ENCODE measurements at regions not wholly inside any gene's neighbourhood (a gene's known extent, or its start where the extent isn't known, plus 50 kb on each side); places are given as distances from the start of the nearest gene placed in this dataset.

DNA sequence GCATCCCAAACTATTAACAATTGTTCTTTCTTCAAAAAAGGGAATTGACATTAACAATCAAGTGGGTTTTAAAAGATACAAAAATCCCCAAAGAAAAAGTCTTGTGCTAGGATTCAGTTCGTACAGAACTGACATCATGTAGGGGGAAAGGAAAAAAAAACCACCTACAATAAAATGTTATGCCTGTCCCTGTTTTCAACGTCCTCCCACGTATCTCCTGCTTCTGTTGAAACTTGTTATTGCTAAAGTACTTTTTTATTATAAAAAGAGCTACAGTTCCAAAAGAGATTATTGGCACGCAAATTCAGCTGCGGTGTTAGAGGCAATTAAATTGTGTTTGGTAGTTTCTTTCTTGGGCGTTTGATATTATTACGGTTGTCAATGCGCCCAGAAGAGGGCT lies 102.8 kb upstream of the PHACTR1 start:
- Histone ChIP-seq H3K36me3 (no peaks in the 10 kb centered on the region), H3K4me1 (no peaks in the 10 kb centered on the region), H3K27me3 (peaks cover 0 to 5% of the 10 kb centered on the region in 2 donors), H3K4me3 (no peak overlapping the region), H3K9me3 (no peaks in the 10 kb centered on the region), H3K27ac (no peak overlapping the region)
- TF ChIP-seq POLR2A (IDR thresholded peaks at IDR 0.05) (no peak), POLR2AphosphoS5 (IDR thresholded peaks at IDR 0.05) (no peak), CTCF (IDR thresholded peaks at IDR 0.05) (no peak)
- DNase-seq (ENCODE audit: low spot score in 2 of 2): no peak
- intact Hi-C loops (cut with DNase I; ENCODE audit: low total_unique reads): no loop called here

DNA sequence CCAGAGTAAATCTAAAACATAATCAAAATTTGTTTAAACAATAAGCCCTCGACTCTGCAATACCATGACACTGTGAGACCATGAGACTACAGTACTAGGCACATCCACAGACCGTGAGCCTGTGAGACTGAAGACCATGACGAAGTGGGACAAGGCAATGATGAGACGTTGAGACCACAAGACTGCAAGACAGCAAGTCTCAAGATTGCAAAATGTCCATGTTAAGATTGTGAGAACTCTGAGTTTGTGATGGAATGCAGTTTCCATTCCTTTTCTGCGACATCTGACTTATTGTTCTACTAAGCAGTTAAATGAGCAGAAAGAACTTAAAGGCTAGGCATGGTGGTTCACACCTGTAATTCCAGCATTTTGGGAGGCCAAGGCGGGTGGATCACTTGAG lies 102.1 kb upstream of the PHACTR1 start:
- TF ChIP-seq POLR2A (IDR thresholded peaks at IDR 0.05): no peak
- no peak for TF ChIP-seq POLR2AphosphoS5 (IDR thresholded peaks at IDR 0.05)
- no peak for TF ChIP-seq CTCF (IDR thresholded peaks at IDR 0.05)
- DNase-seq (ENCODE audit: low spot score in 2 of 2): no peak
- H3K4me3 ChIP-seq: no peak overlapping the region
- H3K27me3 ChIP-seq: peaks cover 0 to 5% of the 10 kb centered on the region in 2 donors
- H3K4me1 ChIP-seq: no peaks in the 10 kb centered on the region
- H3K27ac ChIP-seq: no peak overlapping the region
- H3K9me3 ChIP-seq: no peaks in the 10 kb centered on the region
- no peaks in the 10 kb centered on the region for H3K36me3 ChIP-seq
- intact Hi-C loops (cut with DNase I; ENCODE audit: low total_unique reads): no loop called here

GRCh38 chr6:12618296-12618695 lies 98.3 kb upstream of the PHACTR1 start:
- Histone ChIP-seq H3K27ac (no peak overlapping the region), H3K36me3 (no peaks in the 10 kb centered on the region), H3K4me1 (no peaks in the 10 kb centered on the region), H3K4me3 (no peak overlapping the region), H3K9me3 (no peaks in the 10 kb centered on the region), H3K27me3 (no peaks in the 10 kb centered on the region)
- no peak for DNase-seq (ENCODE audit: low spot score in 2 of 2)
- intact Hi-C loops (cut with DNase I; ENCODE audit: low total_unique reads): no loop called here
- TF ChIP-seq POLR2A (IDR thresholded peaks at IDR 0.05) (no peak), CTCF (IDR thresholded peaks at IDR 0.05) (no peak), POLR2AphosphoS5 (IDR thresholded peaks at IDR 0.05) (no peak)

DNA sequence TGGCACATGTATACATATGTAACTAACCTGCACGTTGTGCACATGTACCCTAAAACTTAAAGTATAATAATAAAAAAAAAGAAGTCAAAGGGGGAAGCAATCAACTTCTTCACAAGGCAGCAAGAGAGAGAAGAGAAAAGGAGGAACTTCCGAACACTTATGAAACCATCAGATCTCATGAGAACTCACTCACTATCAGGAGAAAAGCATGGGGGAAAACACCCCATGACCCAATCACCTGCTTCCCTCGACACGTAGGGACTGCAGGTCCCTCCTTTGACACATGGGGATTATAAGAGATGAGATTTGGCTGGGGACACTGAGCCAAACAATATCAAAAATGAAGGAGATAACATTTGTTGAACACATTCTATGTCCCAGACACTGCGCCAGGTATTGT lies 94.8 kb upstream of the PHACTR1 start:
- H3K4me1 ChIP-seq: no peaks in the 10 kb centered on the region
- no peak overlapping the region for H3K27ac ChIP-seq
- no peaks in the 10 kb centered on the region for H3K27me3 ChIP-seq
- H3K4me3 ChIP-seq: no peak overlapping the region
- no peaks in the 10 kb centered on the region for H3K9me3 ChIP-seq
- no peak for DNase-seq (ENCODE audit: low spot score in 2 of 2)
- TF ChIP-seq CTCF (IDR thresholded peaks at IDR 0.05): no peak
- no peak for TF ChIP-seq POLR2AphosphoS5 (IDR thresholded peaks at IDR 0.05)
- no peak for TF ChIP-seq POLR2A (IDR thresholded peaks at IDR 0.05)
- intact Hi-C loops (cut with DNase I; ENCODE audit: low total_unique reads): no loop called here
- H3K36me3 ChIP-seq: no peaks in the 10 kb centered on the region

DNA sequence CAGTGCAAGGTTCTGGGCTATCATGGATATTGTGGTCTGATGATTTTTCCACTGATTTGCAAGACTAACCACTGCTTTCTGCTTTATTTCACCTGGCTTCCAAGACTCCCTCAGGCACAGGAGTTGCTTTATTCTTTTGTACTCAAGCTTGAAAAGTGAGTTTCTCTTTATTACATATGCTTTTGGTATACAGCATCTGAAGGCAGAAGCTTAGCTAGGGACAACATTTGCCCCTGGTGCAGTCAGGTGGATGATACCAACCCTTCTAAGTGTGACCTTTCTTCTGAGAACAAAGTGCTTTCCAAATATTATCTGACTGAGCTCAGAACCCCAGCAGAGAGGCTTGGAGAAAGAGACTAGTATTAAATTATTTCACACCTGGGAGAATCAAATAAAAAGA lies 94.0 kb upstream of the PHACTR1 start:
- Histone ChIP-seq H3K4me3 (no peak overlapping the region), H3K9me3 (no peaks in the 10 kb centered on the region), H3K4me1 (no peaks in the 10 kb centered on the region), H3K27me3 (no peaks in the 10 kb centered on the region), H3K27ac (no peak overlapping the region), H3K36me3 (no peaks in the 10 kb centered on the region)
- intact Hi-C loops (cut with DNase I; ENCODE audit: low total_unique reads): no loop called here
- no peak for DNase-seq (ENCODE audit: low spot score in 2 of 2)
- TF ChIP-seq CTCF (IDR thresholded peaks at IDR 0.05) (no peak), POLR2A (IDR thresholded peaks at IDR 0.05) (no peak), POLR2AphosphoS5 (IDR thresholded peaks at IDR 0.05) (no peak)

Data from breast epithelium (tissue), 4 donors.